Right atrium auricular region (tissue), 2 donors: ENCODE measurements at regions not wholly inside any gene's neighbourhood (a gene's known extent, or its start where the extent isn't known, plus 50 kb on each side); places are given as distances from the start of the nearest gene placed in this dataset.

ENCODE experiments used
- DNase-seq: peaks from one replicate; pipeline ENCODE4 v3.0.0-alpha.2; 2019; ENCODE audit warnings: low spot score
- H3K27ac ChIP-seq, 2 donors: fragments of 200-600 bp; sonication (generic); 1 replicate in 1 of 2; 2 replicates in 1 of 2; pipeline ENCODE4 v1.5.1; 2016 to 2019
- H3K27me3 ChIP-seq, 2 donors: fragments of 200-600 bp; sonication (generic); one replicate each; pipeline versions ENCODE4 v1.5.1 to v1.6.0; 2017 to 2019
- H3K36me3 ChIP-seq: fragments of 200-600 bp; sonication (generic); one replicate; pipeline ENCODE4 v1.5.1; 2016
- H3K4me1 ChIP-seq, 2 donors: fragments of 200-600 bp; sonication (generic); one replicate each; pipeline versions ENCODE4 v1.5.1 to v1.6.0; 2017 to 2019
- H3K4me3 ChIP-seq, 2 donors: fragments of 200-600 bp; sonication (generic); 1 replicate in 1 of 2; 2 replicates in 1 of 2; pipeline ENCODE4 v1.5.1; 2017 to 2019; ENCODE audit warnings: mild to moderate bottlenecking in 1 of 2, moderate library complexity in 1 of 2
- H3K9me3 ChIP-seq, 2 donors: fragments of 200-600 bp; sonication (generic); one replicate each; pipeline ENCODE4 v1.5.1; 2019
- TF ChIP-seq, protein P1 (sequence below), 2 donors: fragments of 200-600 bp; sonication (generic); IDR thresholded peaks; one replicate each; pipeline ENCODE4 v1.5.1; 2019; ENCODE audit warnings: antibody characterized with exemption in 2 of 2

DNA sequence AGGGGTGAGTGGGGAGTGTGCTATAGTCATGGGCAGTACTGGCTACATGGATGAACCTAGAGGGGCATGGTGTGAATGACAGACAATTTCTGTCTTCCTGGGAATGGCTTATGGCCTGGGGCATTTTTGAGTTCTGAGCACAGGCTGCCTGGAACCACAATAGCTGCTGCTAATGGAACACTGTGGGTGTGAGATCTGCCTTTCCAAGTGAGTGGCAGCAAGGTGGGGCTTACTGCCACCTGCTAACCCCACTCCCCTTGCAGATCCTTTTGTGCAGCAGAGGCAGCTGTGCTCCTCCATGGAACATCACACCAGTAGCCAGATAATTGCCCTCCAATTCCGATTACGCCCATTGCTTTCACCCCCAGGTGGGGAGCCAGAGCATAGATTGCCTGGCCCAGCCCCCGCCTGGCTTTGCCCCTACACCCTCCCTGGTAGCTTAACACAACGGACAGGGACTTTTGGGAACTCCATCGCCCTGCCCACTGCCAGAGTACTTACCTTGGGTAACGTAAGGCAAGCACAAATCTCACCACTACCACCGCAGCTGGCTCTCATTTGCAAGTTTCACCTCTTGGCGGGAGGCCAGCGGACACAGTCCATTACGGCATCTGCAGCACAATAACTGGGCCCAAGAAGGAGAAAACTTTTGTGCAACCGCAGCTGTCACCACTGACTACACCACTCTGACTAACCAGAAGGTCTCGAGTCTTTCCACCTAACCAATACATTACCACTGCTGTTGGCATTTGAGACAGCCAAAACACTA lies 421.2 kb upstream of the NWD2 start:
- TF ChIP-seq, protein P1, sequence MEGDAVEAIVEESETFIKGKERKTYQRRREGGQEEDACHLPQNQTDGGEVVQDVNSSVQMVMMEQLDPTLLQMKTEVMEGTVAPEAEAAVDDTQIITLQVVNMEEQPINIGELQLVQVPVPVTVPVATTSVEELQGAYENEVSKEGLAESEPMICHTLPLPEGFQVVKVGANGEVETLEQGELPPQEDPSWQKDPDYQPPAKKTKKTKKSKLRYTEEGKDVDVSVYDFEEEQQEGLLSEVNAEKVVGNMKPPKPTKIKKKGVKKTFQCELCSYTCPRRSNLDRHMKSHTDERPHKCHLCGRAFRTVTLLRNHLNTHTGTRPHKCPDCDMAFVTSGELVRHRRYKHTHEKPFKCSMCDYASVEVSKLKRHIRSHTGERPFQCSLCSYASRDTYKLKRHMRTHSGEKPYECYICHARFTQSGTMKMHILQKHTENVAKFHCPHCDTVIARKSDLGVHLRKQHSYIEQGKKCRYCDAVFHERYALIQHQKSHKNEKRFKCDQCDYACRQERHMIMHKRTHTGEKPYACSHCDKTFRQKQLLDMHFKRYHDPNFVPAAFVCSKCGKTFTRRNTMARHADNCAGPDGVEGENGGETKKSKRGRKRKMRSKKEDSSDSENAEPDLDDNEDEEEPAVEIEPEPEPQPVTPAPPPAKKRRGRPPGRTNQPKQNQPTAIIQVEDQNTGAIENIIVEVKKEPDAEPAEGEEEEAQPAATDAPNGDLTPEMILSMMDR (IDR thresholded peaks at IDR 0.05), result no peak
- Histone ChIP-seq H3K4me1 (no peaks in the 10 kb centered on the region), H3K36me3 (no peaks in the 10 kb centered on the region), H3K27me3 (no peaks in the 10 kb centered on the region), H3K27ac (no peak overlapping the region), H3K9me3 (peaks cover 3 to 4% of the 10 kb centered on the region in 2 donors), H3K4me3 (no peak overlapping the region)
- DNase-seq, result no peak

DNA sequence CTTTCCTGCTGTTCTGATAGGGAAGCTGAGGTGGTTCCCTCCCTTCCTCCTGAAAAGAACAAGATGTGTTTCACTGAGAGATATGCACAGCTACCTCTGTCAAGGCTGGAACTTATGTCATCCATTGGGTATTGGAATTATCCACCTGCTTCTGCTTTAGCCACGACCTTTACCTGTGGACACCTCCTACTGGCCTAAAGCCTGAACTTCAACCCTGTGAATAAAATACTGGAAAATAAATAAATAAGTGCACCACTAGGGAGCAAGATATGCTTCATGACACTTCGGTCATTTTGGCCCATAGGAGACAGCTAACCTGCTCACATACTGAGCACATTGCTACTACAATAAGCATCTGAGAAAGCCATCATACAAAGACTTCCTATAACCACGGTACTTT lies 419.9 kb upstream of the NWD2 start:
- Histone ChIP-seq H3K9me3 (peaks cover 3 to 4% of the 10 kb centered on the region in 2 donors), H3K36me3 (no peaks in the 10 kb centered on the region), H3K4me1 (no peaks in the 10 kb centered on the region), H3K4me3 (no peak overlapping the region), H3K27ac (no peak overlapping the region), H3K27me3 (no peaks in the 10 kb centered on the region)
- no peak for DNase-seq
- TF ChIP-seq, protein P1 (IDR thresholded peaks at IDR 0.05), result no peak

DNA sequence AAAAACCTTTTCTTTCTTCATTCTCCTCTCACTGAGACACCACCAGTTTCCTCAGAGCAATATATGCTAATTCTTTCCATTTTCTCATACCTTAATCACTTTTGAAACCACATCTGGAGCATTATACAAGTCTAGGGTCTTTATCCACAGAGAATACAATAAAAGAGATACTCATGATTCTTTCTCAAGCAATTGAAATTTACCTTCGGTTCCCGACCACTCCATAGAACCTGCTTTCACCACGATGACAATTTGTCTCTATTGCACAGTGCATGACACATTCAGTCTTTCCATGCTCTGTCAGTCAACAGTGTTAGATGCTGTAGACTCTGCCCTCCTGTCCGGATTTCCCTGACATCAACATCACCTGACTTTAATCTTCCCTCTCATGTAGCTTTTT lies 409.3 kb upstream of the NWD2 start:
- Histone ChIP-seq H3K27me3 (no peaks in the 10 kb centered on the region), H3K4me3 (no peak overlapping the region), H3K9me3 (no peaks in the 10 kb centered on the region), H3K36me3 (no peaks in the 10 kb centered on the region), H3K4me1 (no peaks in the 10 kb centered on the region), H3K27ac (no peak overlapping the region)
- TF ChIP-seq, protein P1 (IDR thresholded peaks at IDR 0.05), result no peak
- DNase-seq, result no peak

DNA sequence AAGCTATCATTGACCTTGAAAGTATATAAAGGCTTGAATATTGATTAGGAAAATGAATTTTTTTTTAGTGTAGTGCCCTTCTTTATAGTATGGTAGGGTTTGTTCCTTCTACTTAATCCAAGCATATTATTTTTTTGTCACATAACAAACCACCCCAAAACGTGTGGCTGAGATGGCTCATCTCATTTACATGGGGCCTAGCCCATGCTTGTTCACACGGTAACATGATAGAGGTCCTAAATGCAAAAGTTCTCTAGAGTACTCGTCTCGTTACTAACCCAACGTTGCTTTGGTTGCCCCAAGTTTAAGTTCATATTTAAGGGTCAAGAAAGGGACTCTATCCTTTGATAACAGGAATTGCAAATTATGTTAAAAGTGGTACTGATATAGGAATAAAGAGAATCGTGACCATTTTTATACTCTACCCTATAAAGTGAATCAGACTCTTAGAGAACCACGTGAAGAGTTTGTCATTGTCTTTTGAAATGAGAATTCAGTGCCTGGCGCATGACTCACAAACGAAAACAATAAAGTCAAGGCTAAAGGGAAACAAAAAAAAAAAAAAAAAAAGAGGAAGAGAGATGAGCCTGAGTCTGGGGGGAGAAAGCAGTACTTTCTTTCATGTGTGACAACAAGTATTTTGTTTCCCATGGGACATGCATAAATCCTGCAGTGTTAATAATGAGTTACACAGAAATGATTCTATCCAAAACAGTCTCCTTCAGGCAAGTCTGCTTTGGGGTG lies 402.8 kb upstream of the NWD2 start:
- TF ChIP-seq, protein P1 (IDR thresholded peaks at IDR 0.05), result no peak
- Histone ChIP-seq H3K36me3 (no peaks in the 10 kb centered on the region), H3K9me3 (no peaks in the 10 kb centered on the region), H3K4me3 (no peak overlapping the region), H3K27ac (no peak overlapping the region), H3K27me3 (no peaks in the 10 kb centered on the region), H3K4me1 (no peaks in the 10 kb centered on the region)
- DNase-seq, result no peak

- Histone ChIP-seq H3K4me1 (no peaks in the 10 kb centered on the region), H3K9me3 (no peaks in the 10 kb centered on the region), H3K4me3 (no peak overlapping the region), H3K27ac (no peak overlapping the region), H3K36me3 (no peaks in the 10 kb centered on the region), H3K27me3 (no peaks in the 10 kb centered on the region)
- no peak for DNase-seq
- TF ChIP-seq, protein P1 (IDR thresholded peaks at IDR 0.05), result no peak
Observed at GRCh38 chr4:36844448-36844847, 400.1 kb upstream of the NWD2 start.
